C4-2B (cell line): ENCODE measurements at regions not wholly inside any gene's neighbourhood (a gene's known extent, or its start where the extent isn't known, plus 50 kb on each side); places are given as distances from the start of the nearest gene placed in this dataset.

ENCODE experiments used
- H3K27ac ChIP-seq: fragments of 450-650 bp; 2 replicates; pipeline ENCODE4 v1.5.1; 2017
- ZFX ChIP-seq: fragments of 450-650 bp; IDR thresholded peaks from 2 replicates; pipeline ENCODE4 v1.6.1; 2017
- TF ChIP-seq, protein P1 (sequence below): fragments of 450-650 bp; conservative IDR thresholded peaks from 2 replicates; pipeline ENCODE4 v1.5.1; 2017; ENCODE audit warnings: mild to moderate bottlenecking

DNA sequence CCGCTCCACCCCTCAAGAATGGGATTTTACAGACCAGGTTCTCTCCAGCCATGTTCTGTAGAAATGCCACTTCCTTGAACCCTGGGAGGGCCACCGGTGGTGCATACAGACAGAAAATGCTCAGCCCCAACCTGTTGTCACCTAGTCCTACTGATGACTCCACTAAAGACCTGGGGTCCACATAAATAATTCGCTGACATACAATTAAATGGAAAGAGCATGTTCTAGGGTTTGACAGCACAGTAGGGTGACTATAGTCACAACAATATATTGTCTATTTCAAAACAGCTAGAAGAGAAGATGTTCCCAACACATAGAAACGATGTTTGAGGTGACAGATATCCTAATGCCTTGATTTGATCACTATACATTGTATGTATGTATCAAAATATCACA, 155.6 kb upstream of the NEBL start:
- H3K27ac ChIP-seq, result no peak overlapping the region
- TF ChIP-seq, protein P1, sequence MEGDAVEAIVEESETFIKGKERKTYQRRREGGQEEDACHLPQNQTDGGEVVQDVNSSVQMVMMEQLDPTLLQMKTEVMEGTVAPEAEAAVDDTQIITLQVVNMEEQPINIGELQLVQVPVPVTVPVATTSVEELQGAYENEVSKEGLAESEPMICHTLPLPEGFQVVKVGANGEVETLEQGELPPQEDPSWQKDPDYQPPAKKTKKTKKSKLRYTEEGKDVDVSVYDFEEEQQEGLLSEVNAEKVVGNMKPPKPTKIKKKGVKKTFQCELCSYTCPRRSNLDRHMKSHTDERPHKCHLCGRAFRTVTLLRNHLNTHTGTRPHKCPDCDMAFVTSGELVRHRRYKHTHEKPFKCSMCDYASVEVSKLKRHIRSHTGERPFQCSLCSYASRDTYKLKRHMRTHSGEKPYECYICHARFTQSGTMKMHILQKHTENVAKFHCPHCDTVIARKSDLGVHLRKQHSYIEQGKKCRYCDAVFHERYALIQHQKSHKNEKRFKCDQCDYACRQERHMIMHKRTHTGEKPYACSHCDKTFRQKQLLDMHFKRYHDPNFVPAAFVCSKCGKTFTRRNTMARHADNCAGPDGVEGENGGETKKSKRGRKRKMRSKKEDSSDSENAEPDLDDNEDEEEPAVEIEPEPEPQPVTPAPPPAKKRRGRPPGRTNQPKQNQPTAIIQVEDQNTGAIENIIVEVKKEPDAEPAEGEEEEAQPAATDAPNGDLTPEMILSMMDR, result no peak
- no peak for TF ChIP-seq ZFX

DNA sequence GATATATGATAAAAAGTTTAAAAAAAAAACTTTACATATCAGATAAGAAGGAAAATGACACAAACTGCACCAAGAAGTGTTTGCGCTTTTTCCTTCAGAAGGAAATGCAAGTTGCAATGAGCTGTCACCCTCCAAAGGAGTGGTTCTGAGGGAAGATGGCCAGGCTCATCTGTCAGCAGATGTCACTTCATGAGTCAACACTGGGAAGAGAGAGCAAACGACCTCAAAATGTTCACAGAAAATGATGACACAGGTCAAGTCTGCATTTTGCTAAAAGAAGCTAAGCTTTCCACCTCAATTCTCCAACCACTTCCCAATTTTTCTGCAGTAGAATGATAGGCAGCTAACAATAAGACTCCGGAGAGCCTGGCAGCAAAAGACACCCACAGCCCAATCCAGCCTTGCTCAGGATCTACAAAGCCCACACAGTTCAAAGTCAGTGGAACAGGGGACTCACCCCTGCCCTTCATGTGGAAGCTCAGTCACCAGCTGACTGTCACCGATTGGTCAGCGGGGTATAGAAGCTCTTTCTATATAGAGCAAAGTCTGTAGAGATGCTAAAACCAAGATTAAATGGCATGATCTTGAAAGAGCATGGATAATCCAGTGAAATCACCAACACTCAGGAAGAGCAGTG, 155.1 kb upstream of the NEBL start:
- H3K27ac ChIP-seq, result no peak overlapping the region
- TF ChIP-seq, protein P1, result no peak
- no peak for TF ChIP-seq ZFX

DNA sequence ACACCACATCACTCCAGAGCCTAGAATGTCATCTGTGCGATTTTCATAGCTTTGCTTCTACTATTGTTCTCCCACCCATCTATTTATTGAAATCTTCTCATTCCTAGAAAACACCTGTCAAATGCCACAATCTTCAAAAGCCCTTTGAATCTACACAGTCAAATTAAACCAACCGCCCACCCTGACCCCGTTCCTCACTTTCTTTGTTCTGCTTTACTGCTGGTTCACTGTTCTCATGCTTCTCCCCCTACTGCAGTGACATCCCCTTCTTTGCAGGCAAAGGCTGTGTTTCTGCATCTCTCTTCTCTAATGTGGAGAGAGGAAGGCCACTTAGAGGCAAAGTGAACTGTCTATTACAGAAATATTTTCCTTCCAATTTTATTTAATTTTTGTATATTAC, 152.4 kb upstream of the NEBL start:
- no peak overlapping the region for H3K27ac ChIP-seq
- TF ChIP-seq ZFX, result no peak
- TF ChIP-seq, protein P1, result no peak

DNA sequence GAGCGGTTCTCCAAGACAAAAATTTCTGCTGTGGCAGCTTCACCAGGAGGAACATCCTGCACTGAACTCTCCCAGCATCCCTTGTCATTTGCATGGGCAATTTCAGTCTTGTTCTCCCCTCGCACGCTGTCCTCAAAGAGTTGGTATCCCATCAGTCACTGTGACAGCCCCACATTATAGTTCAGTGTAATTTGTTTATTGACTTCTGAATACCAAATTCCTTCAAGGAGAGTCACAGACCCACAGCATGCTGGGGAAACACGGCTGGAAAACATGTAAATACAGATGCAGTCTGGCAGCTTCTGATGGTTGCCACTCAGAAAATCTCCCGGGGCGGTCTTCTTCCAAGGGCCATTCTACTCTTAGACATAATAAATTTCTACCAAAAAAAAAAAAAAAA, 151.0 kb upstream of the NEBL start:
- TF ChIP-seq, protein P1, result no peak
- no peak for TF ChIP-seq ZFX
- H3K27ac ChIP-seq, result no peak overlapping the region

DNA sequence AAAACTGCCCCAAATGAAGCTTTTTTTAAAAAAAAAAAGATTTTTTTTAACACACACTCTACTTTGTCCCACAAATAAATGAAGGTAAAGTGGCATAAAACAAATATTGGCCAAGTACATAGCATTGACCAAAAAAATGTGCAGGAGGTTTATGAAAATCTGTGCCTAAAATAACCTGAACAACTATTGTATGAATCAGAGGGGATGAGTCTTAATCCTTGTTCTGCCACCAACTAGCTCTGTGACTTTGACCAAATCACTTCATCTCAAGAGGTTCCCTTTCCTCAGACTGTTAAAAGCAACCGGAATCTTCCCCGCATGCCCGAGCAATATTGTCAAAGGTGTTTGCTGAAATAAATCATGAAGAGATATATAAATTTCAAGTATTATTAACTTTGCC, 150.4 kb upstream of the NEBL start:
- H3K27ac ChIP-seq, result no peak overlapping the region
- TF ChIP-seq, protein P1, result no peak
- no peak for TF ChIP-seq ZFX

DNA sequence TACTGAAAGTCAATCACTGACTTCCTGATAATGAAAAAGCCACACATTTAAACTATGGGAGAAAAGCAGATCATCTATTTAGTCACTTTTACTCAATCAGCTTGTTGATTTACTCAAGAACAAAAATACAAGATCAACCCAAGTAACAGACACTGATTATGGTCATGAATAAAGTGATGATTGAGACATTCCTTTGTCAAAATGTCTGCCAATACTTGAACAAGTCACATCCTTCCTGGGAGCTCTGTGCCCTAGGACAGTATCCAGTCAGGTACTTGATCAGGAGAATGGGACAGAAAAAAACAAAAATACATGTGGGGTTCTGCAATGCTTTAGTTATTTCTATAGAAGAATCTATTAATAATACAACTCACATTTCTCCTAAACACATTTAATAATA, 150.0 kb upstream of the NEBL start:
- no peak for TF ChIP-seq ZFX
- H3K27ac ChIP-seq, result no peak overlapping the region

DNA sequence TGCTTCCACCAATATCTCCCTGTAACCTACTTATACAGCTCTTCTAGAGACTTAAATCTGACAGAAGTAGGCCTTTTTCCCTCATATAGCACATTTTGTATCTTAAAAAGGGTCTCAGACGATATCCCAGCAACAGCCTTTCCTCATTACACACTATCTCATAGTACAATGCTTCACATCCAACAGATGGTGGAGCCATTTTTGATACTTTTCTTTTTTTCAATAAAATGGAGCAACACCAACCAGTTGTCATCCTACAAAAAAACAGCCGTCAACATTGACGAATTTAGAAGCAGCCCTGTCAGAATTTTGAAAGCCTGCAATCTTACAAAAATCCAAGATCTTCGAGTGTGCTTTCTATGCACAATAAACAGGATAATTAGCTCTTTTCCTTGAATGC, 145.9 kb upstream of the NEBL start:
- no peak for TF ChIP-seq ZFX
- TF ChIP-seq, protein P1, result no peak; the same call in 1 of the 2 replicates

DNA sequence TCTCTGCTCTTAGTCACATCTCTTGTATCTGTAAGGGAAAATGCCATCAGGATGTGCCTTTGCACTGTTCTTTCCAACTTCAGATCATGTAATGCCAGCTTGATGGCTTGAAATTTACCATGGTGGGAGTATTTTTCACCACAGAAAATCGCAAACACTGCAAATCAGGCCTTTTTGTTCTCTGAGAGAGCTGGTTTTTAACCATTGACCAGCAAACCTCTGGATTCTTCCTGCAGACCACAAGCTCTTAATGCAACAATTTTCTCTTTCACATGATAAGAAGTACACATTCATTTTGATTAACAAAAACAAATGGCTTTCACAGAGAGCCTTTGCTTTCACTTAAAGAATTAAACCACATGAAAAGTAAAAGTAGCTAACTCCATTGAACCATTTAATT, 145.4 kb upstream of the NEBL start:
- TF ChIP-seq ZFX, result no peak
- TF ChIP-seq, protein P1, result no peak
- no peak overlapping the region for H3K27ac ChIP-seq

More for the DNA sequence above, 145.9 kb upstream of the NEBL start:
- H3K27ac ChIP-seq, result no peak overlapping the region
